GM21529 (cell line): ENCODE measurements at regions not wholly inside any gene's neighbourhood (a gene's known extent, or its start where the extent isn't known, plus 50 kb on each side); places are given as distances from the start of the nearest gene placed in this dataset.
A peak's percentile ranks its signal among the peaks of the same experiment; 100 is the strongest.
"Not testable (repeated sequence)": the region's sequence is repeated elsewhere in the genome, so short reads cannot be mapped to it uniquely, and the experiment has no call there.

ENCODE experiments used
- ATAC-seq: cut with Tn5 transposase; IDR thresholded peaks from one replicate; pipeline ENCODE4 v1.9.1; 2021; ENCODE audit not compliant: unreplicated experiment

DNA sequence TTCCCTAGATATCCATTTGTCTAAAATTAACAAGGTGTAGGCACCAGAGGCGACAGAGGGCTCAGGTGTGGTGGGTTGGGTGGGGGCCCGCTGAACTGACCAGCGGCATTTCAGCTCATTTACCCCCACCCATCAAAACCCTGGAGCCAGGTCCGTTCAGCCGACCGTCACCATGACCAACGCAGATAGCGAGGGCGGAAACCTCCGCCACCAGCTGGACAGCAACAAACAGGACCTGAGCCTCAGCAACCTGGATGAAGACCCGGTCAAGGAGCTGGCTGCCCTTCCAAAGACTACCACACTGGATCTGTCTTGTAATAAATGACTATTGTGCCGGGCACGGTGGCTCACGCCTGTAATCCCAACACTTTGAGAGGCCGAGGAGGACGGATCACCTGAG is 120.8 kb upstream of the LGSN start:
- ATAC-seq, result no peak

DNA sequence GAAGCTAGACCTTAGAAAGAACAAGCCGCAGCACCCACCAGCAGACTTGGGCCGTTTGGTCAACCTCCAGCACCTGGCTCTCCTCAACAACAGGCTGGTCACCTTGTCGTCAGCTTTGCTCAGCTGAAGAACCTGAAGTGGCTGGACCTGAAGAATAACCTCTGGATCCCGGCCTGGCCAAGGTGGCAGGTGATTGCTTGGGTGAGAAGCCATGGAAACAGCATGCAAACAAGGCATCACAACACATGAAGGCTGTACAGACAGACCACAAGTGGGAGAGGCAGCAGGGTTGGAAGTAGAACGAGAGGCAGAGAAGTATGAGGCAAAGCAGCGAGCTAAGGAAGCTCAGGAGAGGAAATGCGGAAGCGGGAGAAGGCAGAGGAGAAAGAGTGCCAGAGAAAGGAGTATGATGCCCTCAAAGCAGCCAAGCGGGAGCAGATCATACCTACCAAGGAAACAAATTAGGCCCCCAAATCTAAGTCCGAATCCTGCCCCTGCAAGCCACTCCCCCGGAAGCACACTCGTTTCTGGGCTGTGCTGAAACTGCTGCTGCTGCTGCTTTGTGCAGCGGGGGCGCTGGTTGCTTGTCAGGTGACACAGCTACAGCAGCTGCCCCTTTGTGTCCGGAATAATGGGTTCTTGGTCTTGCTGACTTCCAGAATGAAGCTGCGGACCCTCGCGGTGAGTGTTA is 121.6 kb upstream of the LGSN start:
- ATAC-seq, result no peak

DNA sequence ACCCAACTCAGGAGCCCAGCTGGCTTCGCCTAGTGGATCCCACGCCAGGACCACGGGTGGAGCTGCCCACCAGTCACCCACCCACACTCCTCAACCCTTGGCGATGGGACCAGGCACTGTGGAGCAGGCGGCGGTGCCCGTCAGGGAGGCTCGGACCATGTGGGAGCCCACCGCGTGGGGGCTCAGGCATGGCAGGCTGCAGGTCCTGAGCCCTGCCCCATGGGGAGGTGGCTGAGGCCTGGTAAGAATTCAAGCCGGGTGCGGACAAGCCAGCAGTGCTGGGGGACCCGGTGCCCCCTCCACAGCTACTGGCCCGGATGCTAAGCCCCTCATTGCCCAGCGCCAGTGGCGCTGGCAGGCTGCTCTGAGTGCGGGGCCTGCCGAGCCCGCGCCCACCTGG is 123.1 kb upstream of the LGSN start:
- no peak for ATAC-seq

DNA sequence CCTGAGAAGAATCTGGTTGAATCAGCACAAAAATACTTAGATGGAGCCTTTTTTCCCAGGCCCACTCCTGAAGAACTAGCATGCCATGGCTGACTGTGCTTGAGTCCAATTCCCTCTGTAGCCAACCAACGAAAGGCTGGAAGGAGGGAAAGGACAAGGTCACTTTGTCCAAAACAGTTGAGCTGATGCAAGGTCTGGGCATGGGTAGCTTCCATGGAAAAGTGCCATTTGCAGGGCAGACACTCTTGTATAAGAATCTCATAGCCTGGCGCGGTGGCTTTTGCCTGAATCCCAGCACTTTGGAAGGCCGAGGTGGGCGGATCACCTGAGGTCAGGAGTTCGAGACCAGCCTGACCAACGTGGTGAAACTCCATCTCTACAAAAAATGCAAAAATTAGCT is 125.0 kb upstream of the LGSN start:
- no peak for ATAC-seq

DNA sequence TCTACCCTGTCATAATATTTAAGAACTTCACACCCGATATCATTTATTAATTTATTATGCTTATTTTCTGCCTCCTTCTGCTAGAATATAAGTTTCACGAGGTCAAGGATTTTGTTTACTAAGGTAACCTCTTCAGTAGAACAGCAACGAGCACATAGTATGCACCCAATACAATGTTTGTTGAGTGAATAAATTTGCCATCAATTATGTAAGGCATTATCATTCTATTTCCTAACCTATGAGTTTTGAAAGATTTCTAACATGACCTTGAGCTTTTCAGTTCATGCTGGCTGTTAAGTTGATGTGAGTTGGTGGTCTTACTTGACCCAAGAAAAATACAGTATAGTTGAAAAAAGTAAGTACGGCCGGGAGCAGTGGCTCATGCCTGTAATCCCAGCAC is 125.9 kb upstream of the LOC128125822 start:
- no peak for ATAC-seq

DNA sequence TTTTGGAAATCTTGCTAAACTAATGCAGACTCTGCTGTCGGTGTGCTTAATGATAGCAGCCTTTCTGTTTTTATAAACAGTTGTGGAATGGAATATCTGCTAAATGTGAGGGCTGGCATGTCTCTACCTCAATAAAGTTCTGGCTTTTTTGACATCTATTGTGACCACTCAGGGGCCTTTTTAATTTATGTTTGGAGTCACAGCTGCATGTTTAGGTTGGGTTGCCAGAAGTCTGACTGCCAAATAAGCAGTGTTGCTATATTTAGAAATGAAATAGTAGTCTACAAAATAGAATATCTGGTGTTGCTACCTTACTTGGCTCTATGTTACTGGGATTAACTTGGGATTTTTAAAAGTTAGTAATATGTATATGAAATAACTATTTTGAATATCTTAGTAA is 125.1 kb upstream of the LOC128125822 start:
- no peak for ATAC-seq

DNA sequence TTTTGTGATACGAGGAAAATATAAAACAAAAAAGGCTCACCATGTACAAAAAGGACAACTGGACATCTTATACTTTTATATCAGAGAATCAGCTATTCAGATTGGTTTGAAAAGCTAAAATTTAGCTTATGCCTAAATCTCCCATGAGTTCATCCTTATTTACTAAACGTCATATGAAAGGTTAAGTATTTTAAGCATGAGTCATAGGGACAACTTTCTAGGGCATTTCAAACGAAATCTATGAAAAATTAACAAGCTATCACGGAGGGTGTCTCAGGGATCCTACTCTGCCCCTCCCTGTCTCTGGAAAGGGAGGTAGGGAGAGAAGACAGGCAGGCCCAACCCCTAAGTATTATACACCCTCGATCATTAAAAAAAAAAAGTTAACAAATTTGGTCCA is 124.1 kb upstream of the LOC128125822 start:
- no peak for ATAC-seq

DNA sequence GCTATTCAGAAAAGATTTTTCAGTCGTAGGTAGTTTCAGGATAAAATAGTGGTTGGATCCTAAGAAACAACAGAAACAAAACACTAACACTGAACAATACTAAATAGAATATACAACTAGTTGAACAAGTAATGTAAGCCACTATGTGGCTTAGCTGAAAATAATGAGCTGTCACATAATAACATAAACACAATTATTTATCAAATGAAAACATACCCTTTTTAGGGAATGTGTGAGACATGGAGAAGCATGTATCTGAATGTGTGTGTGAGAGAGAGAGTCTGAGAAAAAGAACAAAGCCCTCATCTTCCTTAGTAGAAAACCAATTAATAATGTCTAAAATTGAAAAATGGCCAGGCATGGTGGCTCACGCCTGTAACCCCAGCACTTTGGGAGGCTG is 122.6 kb upstream of the LOC128125822 start:
- no peak for ATAC-seq

DNA sequence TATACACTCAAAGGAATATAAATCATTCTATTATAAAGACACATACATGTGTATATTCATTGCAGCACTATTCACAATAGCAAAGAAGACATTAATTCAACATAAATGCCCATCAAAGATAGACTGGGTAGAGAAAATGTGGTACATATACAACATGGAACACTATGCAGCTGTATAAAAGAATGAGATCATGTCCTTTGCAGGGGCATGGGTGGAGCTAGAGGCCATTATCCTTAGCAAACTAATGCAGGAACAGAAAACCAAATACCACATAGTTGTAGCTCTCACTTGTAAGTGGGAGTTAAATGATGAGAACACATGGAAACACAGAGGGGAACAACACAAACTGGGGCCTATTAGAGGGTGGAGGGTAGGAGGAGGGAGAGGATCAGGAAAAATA is 121.0 kb upstream of the LOC128125822 start:
- no peak for ATAC-seq

DNA sequence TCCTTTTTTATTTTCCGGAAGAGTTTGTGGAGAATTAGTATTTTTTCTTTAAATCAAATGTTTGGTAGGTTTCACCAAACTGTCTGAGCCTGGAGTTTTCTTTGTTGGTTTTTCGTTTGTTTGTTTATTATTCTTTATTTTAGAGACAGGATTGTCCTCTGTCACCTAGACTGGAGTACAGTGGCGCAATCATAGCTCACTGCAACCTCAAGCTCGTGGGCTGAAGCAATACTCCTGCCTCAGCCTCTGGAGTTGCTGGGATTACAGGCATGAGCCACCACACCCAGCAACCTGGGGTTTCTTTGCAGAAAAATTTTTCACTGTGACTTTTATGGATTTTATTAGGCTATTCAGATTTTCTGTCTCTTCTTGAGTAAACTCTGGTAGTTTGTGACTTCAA is 120.2 kb upstream of the LOC128125822 start:
- no peak for ATAC-seq

DNA sequence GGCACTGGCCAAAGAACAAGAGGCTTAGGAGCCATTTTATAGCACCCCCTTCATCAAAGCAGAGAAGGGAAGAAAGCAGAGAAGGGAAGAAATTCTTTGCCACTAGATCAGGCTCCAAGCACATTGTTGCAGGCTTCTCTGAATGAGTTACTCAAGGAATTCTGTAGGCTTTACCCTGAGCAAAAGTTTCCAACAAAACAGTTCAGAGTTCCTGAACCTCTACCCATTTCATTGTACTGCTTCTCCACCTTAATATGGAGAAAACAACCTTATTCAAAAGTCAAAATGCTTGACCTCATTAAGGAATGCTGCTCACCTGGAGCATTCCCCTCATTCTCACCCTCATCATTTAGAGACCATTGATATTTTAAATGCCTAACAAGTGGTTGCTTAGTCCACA is 115.5 kb upstream of the LOC128125822 start:
- ATAC-seq, result no peak

DNA sequence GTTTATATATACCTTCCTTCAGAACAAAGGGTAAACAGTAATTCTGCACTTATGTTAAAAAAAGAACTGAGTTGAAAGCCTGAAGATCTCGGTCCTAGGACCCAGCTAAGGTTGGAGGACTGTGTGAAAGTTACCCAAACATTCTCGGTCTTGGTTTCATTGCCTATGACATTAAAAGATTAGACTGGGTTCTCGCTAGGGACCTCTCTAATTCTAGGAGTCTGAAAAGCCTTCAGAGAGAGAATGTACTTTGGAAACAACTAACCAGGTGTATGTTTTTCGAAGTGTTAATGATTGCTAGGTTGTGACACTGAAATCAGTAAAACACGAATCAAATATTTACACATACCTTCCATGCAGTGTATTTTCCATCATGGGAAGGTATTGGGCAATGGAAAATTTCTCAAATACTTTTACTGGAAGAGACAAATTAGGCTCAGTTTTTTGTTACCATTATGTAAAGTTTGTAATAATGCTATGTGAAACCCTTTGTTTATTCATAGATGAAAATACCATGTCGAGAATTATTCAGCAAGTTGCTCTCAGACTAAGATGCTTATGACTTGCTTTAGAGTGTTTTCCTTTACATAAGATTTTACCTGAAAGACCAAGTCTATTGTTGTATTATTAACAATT is 113.7 kb upstream of the LOC128125822 start:
- ATAC-seq, result peak; percentile 89

DNA sequence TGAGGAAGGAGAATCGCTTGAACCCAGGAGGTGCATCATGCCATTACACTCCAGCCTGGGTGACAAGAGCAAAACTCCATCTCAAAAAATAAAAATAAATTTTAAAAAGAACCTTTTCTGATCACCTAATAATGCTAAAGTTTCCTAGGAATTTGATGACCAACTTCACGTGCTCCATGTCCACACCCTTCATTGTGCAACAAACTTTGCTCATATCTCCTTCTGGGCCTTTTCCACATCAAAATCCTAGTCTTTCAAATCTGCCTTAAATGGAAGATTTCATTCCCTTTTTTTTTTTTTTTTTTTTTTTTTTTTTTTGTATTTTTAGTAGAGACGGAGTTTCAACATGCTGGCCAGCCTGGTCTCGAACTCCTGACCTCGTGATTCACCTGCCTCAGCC is 112.5 kb upstream of the LOC128125822 start:
- no peak for ATAC-seq

DNA sequence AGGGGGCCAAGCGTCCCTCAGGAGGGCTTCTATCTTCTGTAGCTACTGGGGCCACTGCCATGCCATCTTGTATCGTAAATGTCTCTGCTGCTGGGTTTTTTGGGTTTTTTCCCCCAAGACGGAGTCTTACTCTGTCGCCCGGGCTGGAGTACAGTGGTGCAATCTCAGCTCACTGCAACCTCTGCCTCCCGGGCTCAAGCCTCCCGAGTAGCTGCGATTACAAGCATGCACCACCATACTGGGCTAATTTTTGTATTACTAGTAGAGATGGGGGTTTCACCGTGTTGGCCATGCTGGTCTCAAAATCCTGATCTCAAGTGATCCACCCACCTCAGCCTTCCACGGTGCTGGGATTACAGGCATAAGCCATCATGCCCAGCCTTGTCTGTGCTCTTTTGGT is 111.3 kb upstream of the LOC128125822 start:
- ATAC-seq, result no peak

DNA sequence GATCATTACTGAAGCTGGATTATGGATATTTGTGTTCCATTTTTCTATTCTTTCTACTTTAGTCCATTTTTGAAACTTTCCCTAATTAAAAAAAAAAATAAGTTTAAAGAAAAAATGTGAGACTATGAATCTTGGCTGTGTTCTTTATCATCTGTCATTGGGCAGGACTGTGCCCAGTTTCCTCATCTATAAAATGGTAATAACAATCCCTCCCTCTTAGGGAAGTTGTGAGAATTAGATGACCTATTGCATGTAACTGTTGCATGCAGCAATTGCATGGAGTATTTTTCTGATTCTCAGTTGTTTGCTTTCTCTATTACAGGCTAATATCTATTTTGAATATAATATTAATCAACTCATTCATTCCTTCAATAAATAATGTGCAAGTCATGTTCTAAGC is 108.2 kb upstream of the LOC128125822 start:
- no peak for ATAC-seq

DNA sequence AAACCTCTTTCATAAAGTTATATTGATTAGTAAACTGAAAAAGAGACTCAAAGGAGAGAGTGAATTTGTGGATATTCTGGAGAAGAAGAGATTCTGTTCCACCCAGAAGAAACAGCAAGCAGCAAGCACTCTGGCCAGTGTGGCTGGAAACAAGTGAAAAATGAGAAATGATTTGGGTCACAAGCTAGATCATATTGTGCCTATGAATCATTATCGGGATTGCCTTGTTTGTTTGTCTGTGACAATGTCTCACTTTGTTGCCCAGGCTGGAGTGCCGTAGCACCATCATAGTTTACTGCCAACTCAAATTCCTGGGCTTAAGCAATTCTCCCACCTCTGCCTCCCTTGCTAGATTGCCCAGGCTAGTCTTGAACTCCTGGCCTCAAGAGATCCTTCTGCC is 106.5 kb upstream of the LOC128125822 start:
- no peak for ATAC-seq

DNA sequence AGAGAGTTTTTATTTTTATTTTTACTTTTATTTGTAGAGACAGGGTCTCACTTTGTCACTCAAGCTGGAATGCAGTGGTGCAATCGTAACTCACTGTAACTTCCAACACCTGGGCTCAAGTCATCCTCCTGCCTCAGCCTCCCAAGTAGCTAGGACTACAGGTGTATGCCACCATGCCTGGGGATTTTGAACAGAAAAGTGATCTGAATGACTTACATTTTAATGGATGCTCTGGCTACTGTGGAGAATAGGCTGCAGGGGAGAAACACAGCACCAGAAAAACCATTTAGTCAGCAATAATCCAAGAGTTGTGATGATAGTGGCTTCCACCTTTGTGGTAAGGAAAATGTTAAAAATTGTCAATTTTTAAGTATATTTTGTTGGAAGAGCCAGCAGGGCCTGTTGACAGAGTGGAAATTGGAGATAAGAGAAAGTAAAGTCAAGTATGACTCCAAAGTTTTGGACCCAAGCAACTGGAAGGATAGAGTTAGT is 106.0 kb upstream of the LOC128125822 start:
- no peak for ATAC-seq

DNA sequence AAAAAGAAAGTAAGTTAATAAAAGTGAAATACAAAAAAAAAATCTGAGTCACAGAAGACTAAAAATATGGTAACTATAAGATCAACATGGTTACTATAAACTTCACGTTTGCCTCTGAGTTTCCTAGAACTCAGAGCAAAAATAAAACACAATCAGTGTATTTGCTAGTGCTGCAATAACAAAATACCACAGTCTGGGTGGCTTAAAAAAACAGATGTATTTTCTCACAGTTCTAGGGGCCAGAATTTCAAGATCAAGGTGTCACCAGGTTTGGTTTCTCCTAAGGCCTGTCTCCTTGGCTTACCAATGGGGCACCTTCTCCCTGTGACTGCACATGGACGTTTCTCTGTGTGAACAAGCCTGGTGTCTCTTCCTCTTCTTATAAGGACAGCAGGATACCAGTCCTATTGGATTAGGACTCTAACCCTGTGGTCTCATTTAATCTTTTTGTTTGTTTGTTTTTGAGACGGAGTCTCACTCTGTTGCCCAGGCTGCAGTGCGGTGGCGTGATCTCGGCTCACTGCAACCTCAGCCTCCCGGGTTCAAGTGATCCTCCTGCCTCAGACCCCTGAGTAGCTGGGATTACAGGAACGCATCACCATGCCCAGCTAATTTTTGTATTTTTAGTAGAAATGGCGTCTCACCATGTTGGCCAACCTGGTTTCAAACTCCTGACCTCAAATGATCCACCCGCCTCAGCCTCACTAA is 104.9 kb upstream of the LOC128125822 start:
- no peak for ATAC-seq

DNA sequence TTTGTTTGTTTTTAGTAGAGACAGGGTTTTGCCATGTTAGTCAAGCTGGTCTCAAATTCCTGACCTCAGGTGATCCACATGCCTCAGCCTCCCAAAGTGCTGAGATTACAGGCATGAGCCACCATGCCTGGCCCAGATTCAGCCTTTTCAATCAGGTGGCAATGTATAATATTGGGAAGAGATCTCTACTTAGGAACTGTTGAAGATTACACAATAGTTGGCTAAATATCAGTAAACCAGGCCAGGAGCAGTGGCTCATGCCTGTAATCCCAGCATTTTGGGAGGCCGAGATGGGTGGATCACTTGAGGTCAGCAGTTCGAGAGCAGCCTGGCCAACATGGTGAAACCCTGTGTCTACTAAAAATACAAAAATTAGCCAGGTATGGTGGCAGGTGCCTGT is 101.1 kb upstream of the LOC128125822 start:
- not testable (repeated sequence) for ATAC-seq

DNA sequence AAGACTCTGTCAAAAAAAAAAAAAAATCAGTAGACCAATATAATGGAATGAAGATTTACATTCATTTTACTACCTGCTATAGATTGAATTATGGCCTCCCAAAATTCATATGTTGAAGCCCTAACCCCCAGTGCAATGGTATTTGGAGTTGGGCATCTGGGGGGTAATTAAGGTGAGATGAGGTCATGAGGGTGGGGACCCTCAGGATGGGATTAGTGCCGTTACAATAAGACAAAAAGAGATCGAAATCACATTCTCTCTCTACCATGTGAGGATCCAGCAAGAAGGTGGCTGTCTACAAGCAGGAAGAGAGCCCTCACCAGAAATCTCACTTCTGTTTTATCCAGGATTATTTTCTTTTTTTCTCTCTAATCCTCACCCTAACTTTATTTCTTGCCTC is 100.6 kb upstream of the LOC128125822 start:
- no peak for ATAC-seq

DNA sequence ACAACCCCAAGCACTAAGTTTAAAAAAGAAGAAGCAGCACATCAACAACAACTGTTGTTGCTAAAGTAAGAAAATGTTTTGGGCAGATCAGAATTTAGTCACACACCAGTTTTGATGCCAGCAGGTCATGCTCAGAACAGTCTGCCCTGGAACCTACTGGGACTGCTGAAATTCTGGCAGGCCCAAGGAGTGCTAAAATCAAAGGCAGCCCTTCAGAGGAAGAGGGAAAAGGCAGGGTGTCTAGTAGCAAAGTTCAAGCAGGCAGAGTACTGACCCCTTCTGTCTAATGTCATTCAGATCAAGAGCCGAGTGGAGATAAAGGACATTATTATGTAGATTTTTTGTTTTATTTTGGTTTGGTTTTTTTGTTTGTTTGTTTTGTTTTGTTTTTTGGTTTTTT is 96.6 kb upstream of the LOC128125822 start:
- no peak for ATAC-seq

DNA sequence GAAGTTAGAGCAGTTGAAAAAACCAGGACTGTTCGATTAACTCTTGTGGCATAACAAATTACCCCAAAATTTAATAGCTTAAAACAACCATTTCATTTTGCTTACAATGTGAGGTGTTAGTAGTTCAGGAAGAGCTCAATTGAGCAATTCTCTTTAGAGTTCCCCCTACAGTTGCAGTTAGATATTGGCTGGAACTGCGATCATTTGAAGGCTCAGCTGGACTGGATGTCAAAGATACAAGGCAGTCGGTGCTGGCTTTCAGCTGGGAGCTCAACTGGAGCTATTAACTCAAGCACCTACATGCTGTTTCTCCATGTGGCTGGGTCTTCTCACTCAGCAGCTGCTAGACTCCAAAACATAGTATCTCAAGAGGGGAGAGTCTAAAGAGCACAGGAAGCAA is 96.0 kb upstream of the LOC128125822 start:
- ATAC-seq, result no peak
